Limb (tissue), 2 donors: ENCODE measurements at regions not wholly inside any gene's neighbourhood (a gene's known extent, or its start where the extent isn't known, plus 50 kb on each side); places are given as distances from the start of the nearest gene placed in this dataset.
"Not testable (repeated sequence)": the region's sequence is repeated elsewhere in the genome, so short reads cannot be mapped to it uniquely, and the experiment has no call there.

ENCODE experiments used
- DNase-seq, 2 donors: peaks; one replicate each; pipeline ENCODE4 v3.0.0-alpha.2; 2016; ENCODE audit errors: extremely low spot score in 2 of 2

- DNase-seq, result no peak
Observed at GRCh38 chr12:19764408-19764807, 325.1 kb downstream of the AEBP2 start.

GRCh38 chr12:19771858-19772257 is 332.6 kb downstream of the AEBP2 start:
- no peak for DNase-seq

- no peak for DNase-seq
Observed at GRCh38 chr12:19772776-19773175, 333.5 kb downstream of the AEBP2 start.

- no peak for DNase-seq
Observed at GRCh38 chr12:19775241-19775640, 335.9 kb downstream of the AEBP2 start.

GRCh38 chr12:19775976-19776375 is 336.7 kb downstream of the AEBP2 start:
- not testable (repeated sequence) for DNase-seq

GRCh38 chr12:19778172-19778571 is 338.9 kb downstream of the AEBP2 start:
- DNase-seq, result no peak

GRCh38 chr12:19778797-19779196 is 339.5 kb downstream of the AEBP2 start:
- no peak for DNase-seq

GRCh38 chr12:19779395-19780056 is 340.2 kb downstream of the AEBP2 start:
- no peak for DNase-seq

- DNase-seq, result no peak
Observed at GRCh38 chr12:19780460-19780859, 341.2 kb downstream of the AEBP2 start.

GRCh38 chr12:19783547-19784444 is 344.5 kb downstream of the AEBP2 start:
- no peak for DNase-seq

- DNase-seq, result no peak
Observed at GRCh38 chr12:19792028-19792427, 352.7 kb downstream of the AEBP2 start.

GRCh38 chr12:19794116-19794515 is 354.8 kb downstream of the AEBP2 start:
- DNase-seq, result no peak

- DNase-seq, result no peak
Observed at GRCh38 chr12:19799216-19799615, 359.9 kb downstream of the AEBP2 start.

GRCh38 chr12:19799895-19800602 is 360.8 kb downstream of the AEBP2 start:
- DNase-seq, result no peak

GRCh38 chr12:19800884-19801283 is 361.6 kb downstream of the AEBP2 start:
- no peak for DNase-seq

- no peak for DNase-seq
Observed at GRCh38 chr12:19801941-19802340, 362.6 kb downstream of the AEBP2 start.

- DNase-seq, result no peak
Observed at GRCh38 chr12:19802915-19803314, 363.6 kb downstream of the AEBP2 start.

- DNase-seq, result no peak
Observed at GRCh38 chr12:19804737-19805136, 365.4 kb downstream of the AEBP2 start.

- DNase-seq, result no peak
Observed at GRCh38 chr12:19808371-19808770, 369.1 kb downstream of the AEBP2 start.

- DNase-seq, result no peak
Observed at GRCh38 chr12:19810213-19810612, 370.9 kb downstream of the AEBP2 start.

- no peak for DNase-seq
Observed at GRCh38 chr12:19811922-19812321, 372.6 kb downstream of the AEBP2 start.

- DNase-seq, result no peak
Observed at GRCh38 chr12:19819231-19819630, 379.9 kb downstream of the AEBP2 start.
